H1 (cell line): ENCODE measurements at regions not wholly inside any gene's neighbourhood (a gene's known extent, or its start where the extent isn't known, plus 50 kb on each side); places are given as distances from the start of the nearest gene placed in this dataset.

Source experiments
- CTCF ChIA-PET: fragments of 300-600 bp; sonication (Branson Sonifier 250); formaldehyde crosslinking; loops from one replicate; lab custom pipeline; 2021; ENCODE audit not compliant: partially characterized antibody; lab: Charles Lee
- POLR2A ChIA-PET: fragments of 300-600 bp; sonication (Branson Sonifier 250); formaldehyde crosslinking; loops from one replicate; lab custom pipeline; 2021; ENCODE audit warnings: inconsistent platforms; ENCODE audit not compliant: partially characterized antibody; lab: Charles Lee
- DNase-seq, 2 experiments: peaks; one replicate each; pipeline versions ENCODE4 v3.0.0 to v3.0.0-alpha.2; 2010 to 2022; ENCODE audit warnings: low spot score in 2 of 2, low read depth in 1 of 2, mixed read lengths in 1 of 2
- FAIRE-seq: peaks from 2 replicates; lab custom pipeline; 2011; peaks lifted over from hg19 to GRCh38; lab: Jason Lieb, UNC
- H2AFZ ChIP-seq: 2 replicates; pipeline ENCODE4 v1.8.1; 2012; ENCODE audit warnings: low read length, inconsistent platforms
- H2AK5ac ChIP-seq: 2 replicates; pipeline ENCODE4 v1.6.1; 2013; ENCODE audit warnings: low read depth, low read length
- H2BK120ac ChIP-seq: replicated peaks from 2 replicates; pipeline ENCODE3; 2013; ENCODE audit warnings: low read depth, low read length, inconsistent platforms
- H2BK12ac ChIP-seq: 2 replicates; pipeline ENCODE4 v1.6.1; 2013; ENCODE audit warnings: low read depth, low read length
- H2BK15ac ChIP-seq: 2 replicates; pipeline ENCODE4 v1.6.1; 2013; ENCODE audit warnings: low read length
- H2BK20ac ChIP-seq: 2 replicates; pipeline ENCODE4 v1.6.1; 2013; ENCODE audit warnings: low read length
- H2BK5ac ChIP-seq: 2 replicates; pipeline ENCODE4 v1.6.1; 2013; ENCODE audit warnings: low read depth, low read length
- H3K14ac ChIP-seq: 2 replicates; pipeline ENCODE4 v1.6.1; 2013; ENCODE audit warnings: inconsistent platforms; ENCODE audit not compliant: insufficient read length
- H3K18ac ChIP-seq: 2 replicates; pipeline ENCODE4 v1.6.1; 2013; ENCODE audit warnings: low read length; ENCODE audit errors: extremely low read depth
- H3K23ac ChIP-seq: 2 replicates; pipeline ENCODE4 v1.6.1; 2013; ENCODE audit warnings: inconsistent platforms; ENCODE audit not compliant: insufficient read length
- H3K23me2 ChIP-seq: 2 replicates; pipeline ENCODE4 v1.6.1; 2013; ENCODE audit warnings: low read depth, low read length
- H3K27ac ChIP-seq: 2 replicates; pipeline ENCODE4 v1.6.1; 2011; ENCODE audit warnings: low read depth, low read length, inconsistent platforms
- H3K27me3 ChIP-seq, 4 experiments: replicated peaks in 1 of 4; 1 replicate in 1 of 4; 2 replicates in 3 of 4; pipeline versions ENCODE4 v1.6.1 to v1.8.1; 2011 to 2013; ENCODE audit warnings: low read length in 3 of 4, mild to moderate bottlenecking in 3 of 4, inconsistent platforms in 2 of 4, mixed read lengths in 2 of 4, moderate library complexity in 1 of 4; ENCODE audit not compliant: control insufficient read depth in 3 of 4, insufficient read depth in 3 of 4; ENCODE audit errors: extremely low read depth in 1 of 4
- H3K36me3 ChIP-seq, 4 experiments: 2 replicates each; pipeline versions ENCODE4 v1.6.1 to v1.8.1; 2011 to 2013; ENCODE audit warnings: mild to moderate bottlenecking in 4 of 4, low read length in 3 of 4, moderate library complexity in 2 of 4, control low read depth in 1 of 4, inconsistent platforms in 1 of 4; ENCODE audit not compliant: insufficient read depth in 4 of 4, control insufficient read depth in 2 of 4
- H3K4ac ChIP-seq: replicated peaks from 2 replicates; pipeline ENCODE3; 2013; ENCODE audit warnings: low read length, low read depth, mixed read lengths, inconsistent platforms; ENCODE audit not compliant: insufficient read length
- H3K4me1 ChIP-seq, 4 experiments: replicated peaks in 1 of 4; 1 replicate in 1 of 4; 2 replicates in 3 of 4; pipeline versions ENCODE4 v1.6.1 to v1.8.1; 2011 to 2013; ENCODE audit warnings: low read length in 3 of 4, inconsistent platforms in 2 of 4, mixed read lengths in 1 of 4; ENCODE audit not compliant: insufficient read depth in 4 of 4, control insufficient read depth in 3 of 4
- H3K4me2 ChIP-seq, 2 experiments: 2 replicates each; pipeline versions ENCODE4 v1.6.1 to v1.8.1; 2011 to 2013; ENCODE audit warnings: low read depth in 2 of 2, low read length in 2 of 2, control low read depth in 1 of 2, inconsistent platforms in 1 of 2, mild to moderate bottlenecking in 1 of 2; ENCODE audit not compliant: insufficient read depth in 1 of 2
- H3K4me3 ChIP-seq, 4 experiments: fragments of 200-600, 300-600 bp in 1 of 4; sonication (generic), shearing (Covaris generic), sonication (Bioruptor Twin) in 1 of 4; 2 replicates each; pipeline versions ENCODE4 v1.5.1 to v1.8.1; 2011 to 2016; ENCODE audit warnings: low read length in 4 of 4, low read depth in 3 of 4, control low read depth in 2 of 4, inconsistent platforms in 2 of 4, mild to moderate bottlenecking in 2 of 4, mixed read lengths in 1 of 4, moderate library complexity in 1 of 4; ENCODE audit not compliant: insufficient read depth in 2 of 4; ENCODE audit errors: extremely low read depth in 1 of 4
- H3K56ac ChIP-seq: replicated peaks from 2 replicates; pipeline ENCODE3; 2013; ENCODE audit warnings: low read depth, mild to moderate bottlenecking, mixed read lengths, low read length, inconsistent platforms; ENCODE audit not compliant: insufficient read length
- H3K79me1 ChIP-seq: 2 replicates; pipeline ENCODE4 v1.6.1; 2013; ENCODE audit warnings: low read depth, low read length, control low read depth
- H3K79me2 ChIP-seq, 2 experiments: 2 replicates each; pipeline versions ENCODE4 v1.6.1 to v1.8.1; 2012 to 2013; ENCODE audit warnings: low read length in 2 of 2, mild to moderate bottlenecking in 2 of 2, inconsistent platforms in 1 of 2; ENCODE audit not compliant: insufficient read depth in 2 of 2, control insufficient read depth in 1 of 2
- H3K9ac ChIP-seq, 4 experiments: replicated peaks in 1 of 4; 1 replicate in 1 of 4; 2 replicates in 3 of 4; pipeline versions ENCODE4 v1.6.1 to v1.8.1; 2011 to 2013; ENCODE audit warnings: low read depth in 3 of 4, low read length in 3 of 4, control low read depth in 2 of 4, mild to moderate bottlenecking in 2 of 4, moderate library complexity in 2 of 4, inconsistent platforms in 1 of 4; ENCODE audit errors: extremely low read depth in 1 of 4
- H3K9me3 ChIP-seq, 2 experiments: 2 replicates each; pipeline versions ENCODE4 v1.6.1 to v1.8.1; 2012 to 2013; ENCODE audit warnings: mild to moderate bottlenecking in 2 of 2, moderate library complexity in 2 of 2, control low read depth in 1 of 2, inconsistent platforms in 1 of 2, low read depth in 1 of 2, low read length in 1 of 2, mixed read lengths in 1 of 2; ENCODE audit not compliant: insufficient read depth in 2 of 2
- H4K20me1 ChIP-seq, 2 experiments: replicated peaks in 1 of 2; 2 replicates each; pipeline versions ENCODE3 to v1.8.1; 2011 to 2013; ENCODE audit warnings: inconsistent platforms in 2 of 2, low read length in 2 of 2, mild to moderate bottlenecking in 1 of 2; ENCODE audit not compliant: insufficient read depth in 2 of 2, control insufficient read depth in 1 of 2
- H4K5ac ChIP-seq: 2 replicates; pipeline ENCODE4 v1.6.1; 2013; ENCODE audit warnings: low read length, low read depth, mixed read lengths, inconsistent platforms; ENCODE audit not compliant: insufficient read length
- H4K8ac ChIP-seq: 2 replicates; pipeline ENCODE4 v1.8.0; 2013; ENCODE audit warnings: mild to moderate bottlenecking, moderate library complexity, low read length, inconsistent platforms; ENCODE audit not compliant: insufficient read depth; ENCODE audit errors: extremely low read depth
- H4K91ac ChIP-seq: replicated peaks from 2 replicates; pipeline ENCODE3; 2013; ENCODE audit warnings: low read length, mixed read lengths, inconsistent platforms; ENCODE audit not compliant: insufficient read length
- CHD2 ChIP-seq: IDR thresholded peaks from 2 replicates; pipeline ENCODE4 v1.6.1; 2012; ENCODE audit warnings: low read length, improper control_type of control experiment
- GABPA ChIP-seq: IDR thresholded peaks from 2 replicates; pipeline ENCODE4 v1.6.1; 2011; ENCODE audit warnings: mild to moderate bottlenecking, low read length, moderate library complexity, borderline replicate concordance; ENCODE audit not compliant: insufficient read depth
- SIX5 ChIP-seq: IDR thresholded peaks from 2 replicates; pipeline ENCODE4 v1.6.1; 2011; ENCODE audit warnings: mild to moderate bottlenecking, low read depth, low read length
- TEAD4 ChIP-seq: IDR thresholded peaks from 2 replicates; pipeline ENCODE4 v1.6.1; 2012; ENCODE audit warnings: low read depth, low read length, inconsistent platforms, mixed read lengths
- WGBS, 2 experiments: shearing (Covaris generic) in 1 of 2; methylation state at CpG; one replicate each; pipeline versions ENCODE4 v1.1.6 to v1.1.7; 2013 to 2015; ENCODE audit warnings: low lambda C conversion rate in 2 of 2, mixed read lengths in 2 of 2, inconsistent platforms in 1 of 2, low coverage in 1 of 2, missing lambda C conversion rate in 1 of 2; ENCODE audit not compliant: insufficient replicate concordance in 2 of 2, insufficient coverage in 1 of 2, insufficient read length in 1 of 2; ENCODE audit errors: extremely low coverage in 1 of 2, missing lambda C conversion rate in 1 of 2; 5-methylcytosine and 5-hydroxymethylcytosine counted together
- TF ChIP-seq, protein P1 (sequence below), 3 experiments: IDR thresholded peaks; 1 replicate in 2 of 3; 2 replicates in 1 of 3; pipeline versions ENCODE4 v1.5.1 to v1.6.1; 2011; ENCODE audit warnings: low read length in 3 of 3, mild to moderate bottlenecking in 3 of 3, inconsistent platforms in 2 of 3, low read depth in 1 of 3, moderate library complexity in 1 of 3; ENCODE audit not compliant: insufficient read depth in 1 of 3; ENCODE audit errors: control extremely low read depth in 1 of 3

- Histone ChIP-seq H3K27me3 (no peaks in the 10 kb centered on the region), H2BK15ac (no peak overlapping the region), H2BK120ac (no peak overlapping the region), H3K56ac (no peak overlapping the region), H2BK5ac (no peak overlapping the region), H4K20me1 (no peaks in the 10 kb centered on the region), H3K14ac (no peak overlapping the region), H4K8ac (no peak overlapping the region), H2BK20ac (no peak overlapping the region), H2AK5ac (no peak overlapping the region), H3K79me1 (no peaks in the 10 kb centered on the region), H3K36me3 (no peaks in the 10 kb centered on the region), H3K9me3 (no peaks in the 10 kb centered on the region), H3K27ac (no peak overlapping the region), H3K18ac (no peak overlapping the region), H3K23me2 (no peaks in the 10 kb centered on the region), H3K4ac (no peak overlapping the region), H3K4me1 (no peaks in the 10 kb centered on the region), H3K23ac (no peak overlapping the region), H3K9ac (no peak overlapping the region), H3K79me2 (no peaks in the 10 kb centered on the region), H3K4me2 (no peak overlapping the region), H4K91ac (no peak overlapping the region), H4K5ac (no peak overlapping the region), H2AFZ (no peak overlapping the region), H2BK12ac (no peak overlapping the region), H3K4me3 (no peak overlapping the region)
- TF ChIP-seq CHD2, result no peak
- TF ChIP-seq, protein P1, sequence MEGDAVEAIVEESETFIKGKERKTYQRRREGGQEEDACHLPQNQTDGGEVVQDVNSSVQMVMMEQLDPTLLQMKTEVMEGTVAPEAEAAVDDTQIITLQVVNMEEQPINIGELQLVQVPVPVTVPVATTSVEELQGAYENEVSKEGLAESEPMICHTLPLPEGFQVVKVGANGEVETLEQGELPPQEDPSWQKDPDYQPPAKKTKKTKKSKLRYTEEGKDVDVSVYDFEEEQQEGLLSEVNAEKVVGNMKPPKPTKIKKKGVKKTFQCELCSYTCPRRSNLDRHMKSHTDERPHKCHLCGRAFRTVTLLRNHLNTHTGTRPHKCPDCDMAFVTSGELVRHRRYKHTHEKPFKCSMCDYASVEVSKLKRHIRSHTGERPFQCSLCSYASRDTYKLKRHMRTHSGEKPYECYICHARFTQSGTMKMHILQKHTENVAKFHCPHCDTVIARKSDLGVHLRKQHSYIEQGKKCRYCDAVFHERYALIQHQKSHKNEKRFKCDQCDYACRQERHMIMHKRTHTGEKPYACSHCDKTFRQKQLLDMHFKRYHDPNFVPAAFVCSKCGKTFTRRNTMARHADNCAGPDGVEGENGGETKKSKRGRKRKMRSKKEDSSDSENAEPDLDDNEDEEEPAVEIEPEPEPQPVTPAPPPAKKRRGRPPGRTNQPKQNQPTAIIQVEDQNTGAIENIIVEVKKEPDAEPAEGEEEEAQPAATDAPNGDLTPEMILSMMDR (IDR thresholded peaks at IDR 0.05; ENCODE audit: control extremely low read depth in 1 of 3, insufficient read depth in 1 of 3, low read depth in 1 of 3, low read length in 3 of 3), result no peak
- no peak for TF ChIP-seq SIX5
- no peak for TF ChIP-seq TEAD4
- no peak for TF ChIP-seq GABPA
- FAIRE-seq, result no peak
- ChIA-PET CTCF (interaction anchor here (0.9 to 1.3 kb wide), 4 partner anchors 10 to 806 kb away, joined by 3 to 5 read pairs (median 4); no protein-coding TSS in a partner anchor), POLR2A (no interaction called here)
- DNase-seq, result no peak
- 98% methylated on average over 8 of the region's 8 CpGs; no CpG with 5 or more reads in 1 of the 2 experiments for WGBS, 2 experiments
Measured at GRCh38 chr6:9623228-9623832, 791.5 kb downstream of the TFAP2A start.
